H1 (cell line): ENCODE measurements at regions not wholly inside any gene's neighbourhood (a gene's known extent, or its start where the extent isn't known, plus 50 kb on each side); places are given as distances from the start of the nearest gene placed in this dataset.

Experiments used
- CTCF ChIA-PET: fragments of 300-600 bp; sonication (Branson Sonifier 250); formaldehyde crosslinking; loops from one replicate; lab custom pipeline; 2021; ENCODE audit not compliant: partially characterized antibody; lab: Charles Lee
- POLR2A ChIA-PET: fragments of 300-600 bp; sonication (Branson Sonifier 250); formaldehyde crosslinking; loops from one replicate; lab custom pipeline; 2021; ENCODE audit warnings: inconsistent platforms; ENCODE audit not compliant: partially characterized antibody; lab: Charles Lee
- DNase-seq, 2 experiments: peaks; one replicate each; pipeline versions ENCODE4 v3.0.0 to v3.0.0-alpha.2; 2010 to 2022; ENCODE audit warnings: low spot score in 2 of 2, low read depth in 1 of 2, mixed read lengths in 1 of 2
- FAIRE-seq: peaks from 2 replicates; lab custom pipeline; 2011; peaks lifted over from hg19 to GRCh38; lab: Jason Lieb, UNC
- H2AFZ ChIP-seq: 2 replicates; pipeline ENCODE4 v1.8.1; 2012; ENCODE audit warnings: low read length, inconsistent platforms
- H2AK5ac ChIP-seq: 2 replicates; pipeline ENCODE4 v1.6.1; 2013; ENCODE audit warnings: low read depth, low read length
- H2BK120ac ChIP-seq: replicated peaks from 2 replicates; pipeline ENCODE3; 2013; ENCODE audit warnings: low read depth, low read length, inconsistent platforms
- H2BK12ac ChIP-seq: 2 replicates; pipeline ENCODE4 v1.6.1; 2013; ENCODE audit warnings: low read depth, low read length
- H2BK15ac ChIP-seq: 2 replicates; pipeline ENCODE4 v1.6.1; 2013; ENCODE audit warnings: low read length
- H2BK20ac ChIP-seq: 2 replicates; pipeline ENCODE4 v1.6.1; 2013; ENCODE audit warnings: low read length
- H2BK5ac ChIP-seq: 2 replicates; pipeline ENCODE4 v1.6.1; 2013; ENCODE audit warnings: low read depth, low read length
- H3K14ac ChIP-seq: 2 replicates; pipeline ENCODE4 v1.6.1; 2013; ENCODE audit warnings: inconsistent platforms; ENCODE audit not compliant: insufficient read length
- H3K18ac ChIP-seq: 2 replicates; pipeline ENCODE4 v1.6.1; 2013; ENCODE audit warnings: low read length; ENCODE audit errors: extremely low read depth
- H3K23ac ChIP-seq: 2 replicates; pipeline ENCODE4 v1.6.1; 2013; ENCODE audit warnings: inconsistent platforms; ENCODE audit not compliant: insufficient read length
- H3K23me2 ChIP-seq: 2 replicates; pipeline ENCODE4 v1.6.1; 2013; ENCODE audit warnings: low read depth, low read length
- H3K27ac ChIP-seq: 2 replicates; pipeline ENCODE4 v1.6.1; 2011; ENCODE audit warnings: low read depth, low read length, inconsistent platforms
- H3K27me3 ChIP-seq, 4 experiments: replicated peaks in 1 of 4; 1 replicate in 1 of 4; 2 replicates in 3 of 4; pipeline versions ENCODE4 v1.6.1 to v1.8.1; 2011 to 2013; ENCODE audit warnings: low read length in 3 of 4, mild to moderate bottlenecking in 3 of 4, inconsistent platforms in 2 of 4, mixed read lengths in 2 of 4, moderate library complexity in 1 of 4; ENCODE audit not compliant: control insufficient read depth in 3 of 4, insufficient read depth in 3 of 4; ENCODE audit errors: extremely low read depth in 1 of 4
- H3K36me3 ChIP-seq, 4 experiments: 2 replicates each; pipeline versions ENCODE4 v1.6.1 to v1.8.1; 2011 to 2013; ENCODE audit warnings: mild to moderate bottlenecking in 4 of 4, low read length in 3 of 4, moderate library complexity in 2 of 4, control low read depth in 1 of 4, inconsistent platforms in 1 of 4; ENCODE audit not compliant: insufficient read depth in 4 of 4, control insufficient read depth in 2 of 4
- H3K4ac ChIP-seq: replicated peaks from 2 replicates; pipeline ENCODE3; 2013; ENCODE audit warnings: low read length, low read depth, mixed read lengths, inconsistent platforms; ENCODE audit not compliant: insufficient read length
- H3K4me1 ChIP-seq, 4 experiments: replicated peaks in 1 of 4; 1 replicate in 1 of 4; 2 replicates in 3 of 4; pipeline versions ENCODE4 v1.6.1 to v1.8.1; 2011 to 2013; ENCODE audit warnings: low read length in 3 of 4, inconsistent platforms in 2 of 4, mixed read lengths in 1 of 4; ENCODE audit not compliant: insufficient read depth in 4 of 4, control insufficient read depth in 3 of 4
- H3K4me2 ChIP-seq, 2 experiments: 2 replicates each; pipeline versions ENCODE4 v1.6.1 to v1.8.1; 2011 to 2013; ENCODE audit warnings: low read depth in 2 of 2, low read length in 2 of 2, control low read depth in 1 of 2, inconsistent platforms in 1 of 2, mild to moderate bottlenecking in 1 of 2; ENCODE audit not compliant: insufficient read depth in 1 of 2
- H3K4me3 ChIP-seq, 4 experiments: fragments of 200-600, 300-600 bp in 1 of 4; sonication (generic), shearing (Covaris generic), sonication (Bioruptor Twin) in 1 of 4; 2 replicates each; pipeline versions ENCODE4 v1.5.1 to v1.8.1; 2011 to 2016; ENCODE audit warnings: low read length in 4 of 4, low read depth in 3 of 4, control low read depth in 2 of 4, inconsistent platforms in 2 of 4, mild to moderate bottlenecking in 2 of 4, mixed read lengths in 1 of 4, moderate library complexity in 1 of 4; ENCODE audit not compliant: insufficient read depth in 2 of 4; ENCODE audit errors: extremely low read depth in 1 of 4
- H3K56ac ChIP-seq: replicated peaks from 2 replicates; pipeline ENCODE3; 2013; ENCODE audit warnings: low read depth, mild to moderate bottlenecking, mixed read lengths, low read length, inconsistent platforms; ENCODE audit not compliant: insufficient read length
- H3K79me1 ChIP-seq: 2 replicates; pipeline ENCODE4 v1.6.1; 2013; ENCODE audit warnings: low read depth, low read length, control low read depth
- H3K79me2 ChIP-seq, 2 experiments: 2 replicates each; pipeline versions ENCODE4 v1.6.1 to v1.8.1; 2012 to 2013; ENCODE audit warnings: low read length in 2 of 2, mild to moderate bottlenecking in 2 of 2, inconsistent platforms in 1 of 2; ENCODE audit not compliant: insufficient read depth in 2 of 2, control insufficient read depth in 1 of 2
- H3K9ac ChIP-seq, 4 experiments: replicated peaks in 1 of 4; 1 replicate in 1 of 4; 2 replicates in 3 of 4; pipeline versions ENCODE4 v1.6.1 to v1.8.1; 2011 to 2013; ENCODE audit warnings: low read depth in 3 of 4, low read length in 3 of 4, control low read depth in 2 of 4, mild to moderate bottlenecking in 2 of 4, moderate library complexity in 2 of 4, inconsistent platforms in 1 of 4; ENCODE audit errors: extremely low read depth in 1 of 4
- H3K9me3 ChIP-seq, 2 experiments: 2 replicates each; pipeline versions ENCODE4 v1.6.1 to v1.8.1; 2012 to 2013; ENCODE audit warnings: mild to moderate bottlenecking in 2 of 2, moderate library complexity in 2 of 2, control low read depth in 1 of 2, inconsistent platforms in 1 of 2, low read depth in 1 of 2, low read length in 1 of 2, mixed read lengths in 1 of 2; ENCODE audit not compliant: insufficient read depth in 2 of 2
- H4K20me1 ChIP-seq, 2 experiments: replicated peaks in 1 of 2; 2 replicates each; pipeline versions ENCODE3 to v1.8.1; 2011 to 2013; ENCODE audit warnings: inconsistent platforms in 2 of 2, low read length in 2 of 2, mild to moderate bottlenecking in 1 of 2; ENCODE audit not compliant: insufficient read depth in 2 of 2, control insufficient read depth in 1 of 2
- H4K5ac ChIP-seq: 2 replicates; pipeline ENCODE4 v1.6.1; 2013; ENCODE audit warnings: low read length, low read depth, mixed read lengths, inconsistent platforms; ENCODE audit not compliant: insufficient read length
- H4K8ac ChIP-seq: 2 replicates; pipeline ENCODE4 v1.8.0; 2013; ENCODE audit warnings: mild to moderate bottlenecking, moderate library complexity, low read length, inconsistent platforms; ENCODE audit not compliant: insufficient read depth; ENCODE audit errors: extremely low read depth
- H4K91ac ChIP-seq: replicated peaks from 2 replicates; pipeline ENCODE3; 2013; ENCODE audit warnings: low read length, mixed read lengths, inconsistent platforms; ENCODE audit not compliant: insufficient read length
- NRF1 ChIP-seq: IDR thresholded peaks from 2 replicates; pipeline ENCODE4 v1.6.1; 2011; ENCODE audit warnings: mild to moderate bottlenecking, low read depth, low read length, improper control_type of control experiment
- RAD21 ChIP-seq, 2 experiments: IDR thresholded peaks in 1 of 2; conservative IDR thresholded peaks in 1 of 2; 2 replicates each; pipeline ENCODE4 v1.6.1; 2011; ENCODE audit warnings: low read depth in 2 of 2, low read length in 2 of 2, improper control_type of control experiment in 1 of 2, inconsistent platforms in 1 of 2, mild to moderate bottlenecking in 1 of 2, moderate library complexity in 1 of 2
- TBP ChIP-seq: IDR thresholded peaks from 2 replicates; pipeline ENCODE4 v1.6.1; 2011; ENCODE audit warnings: low read depth, low read length, improper control_type of control experiment
- WGBS, 2 experiments: shearing (Covaris generic) in 1 of 2; methylation state at CpG; one replicate each; pipeline versions ENCODE4 v1.1.6 to v1.1.7; 2013 to 2015; ENCODE audit warnings: low lambda C conversion rate in 2 of 2, mixed read lengths in 2 of 2, inconsistent platforms in 1 of 2, low coverage in 1 of 2, missing lambda C conversion rate in 1 of 2; ENCODE audit not compliant: insufficient replicate concordance in 2 of 2, insufficient coverage in 1 of 2, insufficient read length in 1 of 2; ENCODE audit errors: extremely low coverage in 1 of 2, missing lambda C conversion rate in 1 of 2; 5-methylcytosine and 5-hydroxymethylcytosine counted together
- TF ChIP-seq, protein P1 (sequence below), 3 experiments: IDR thresholded peaks; 1 replicate in 2 of 3; 2 replicates in 1 of 3; pipeline versions ENCODE4 v1.5.1 to v1.6.1; 2011; ENCODE audit warnings: low read length in 3 of 3, mild to moderate bottlenecking in 3 of 3, inconsistent platforms in 2 of 3, low read depth in 1 of 3, moderate library complexity in 1 of 3; ENCODE audit not compliant: insufficient read depth in 1 of 3; ENCODE audit errors: control extremely low read depth in 1 of 3
- TF ChIP-seq, protein P2 (sequence below): IDR thresholded peaks from 2 replicates; pipeline ENCODE4 v1.6.1; 2012; ENCODE audit warnings: inconsistent platforms

DNA sequence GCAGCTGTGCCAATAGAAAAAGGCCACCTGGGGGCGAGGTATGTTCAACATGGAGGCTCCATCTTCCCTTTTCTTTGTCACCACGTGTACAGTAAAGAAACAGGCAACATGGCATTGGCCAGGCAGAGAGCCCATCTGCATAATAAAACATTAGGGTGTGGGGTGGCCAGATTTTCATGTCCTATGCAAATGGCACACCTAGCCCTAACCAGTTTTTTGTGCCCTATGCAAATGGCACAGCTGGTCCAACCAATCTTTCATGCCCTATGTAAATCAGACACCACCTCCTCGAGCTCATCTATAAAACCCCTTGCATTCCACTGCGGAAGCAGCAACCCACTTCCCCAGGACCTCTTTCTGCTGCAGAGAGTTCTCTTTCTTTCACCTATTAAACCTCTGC, 149.1 kb upstream of the RGS6 start:
- H3K14ac ChIP-seq, result no peak overlapping the region
- peak; percentile 39 for FAIRE-seq
- H3K79me1 ChIP-seq, result no peaks in the 10 kb centered on the region
- no peak overlapping the region for H3K23ac ChIP-seq
- ChIA-PET CTCF (interaction anchor here (0.6 to 2.4 kb wide), 6 partner anchors 12 to 642 kb away, joined by 3 to 6 read pairs (median 3); no protein-coding TSS in a partner anchor), POLR2A (interaction anchor here (0.9 kb wide), 1 partner anchor 22 kb away, joined by 3 read pairs; no protein-coding TSS in a partner anchor)
- H2AFZ ChIP-seq, result no peak overlapping the region
- no peaks in the 10 kb centered on the region for H3K23me2 ChIP-seq
- no peaks in the 10 kb centered on the region for H4K20me1 ChIP-seq
- 65% methylated on average over 4 of the region's 4 CpGs; no CpG with 5 or more reads in 1 of the 2 experiments for whole genome bisulfite sequencing, 2 experiments
- H2BK15ac ChIP-seq, result no peak overlapping the region
- H3K56ac ChIP-seq, result no peak overlapping the region
- H2BK12ac ChIP-seq, result no peak overlapping the region
- H3K4me1 ChIP-seq, result peaks cover 0 to 4% (median under 1%) of the 10 kb centered on the region in 4 experiments; a peak in 1 of 7 replicates
- no peak overlapping the region for H2BK5ac ChIP-seq
- no peak overlapping the region for H2AK5ac ChIP-seq
- H3K4me3 ChIP-seq, result no peak overlapping the region
- no peaks in the 10 kb centered on the region for H3K36me3 ChIP-seq
- H4K5ac ChIP-seq, result no peak overlapping the region
- H2BK20ac ChIP-seq, result no peak overlapping the region
- DNase-seq, result no peak
- H4K91ac ChIP-seq, result no peak overlapping the region
- no peak overlapping the region for H3K27ac ChIP-seq
- TF ChIP-seq, protein P1, sequence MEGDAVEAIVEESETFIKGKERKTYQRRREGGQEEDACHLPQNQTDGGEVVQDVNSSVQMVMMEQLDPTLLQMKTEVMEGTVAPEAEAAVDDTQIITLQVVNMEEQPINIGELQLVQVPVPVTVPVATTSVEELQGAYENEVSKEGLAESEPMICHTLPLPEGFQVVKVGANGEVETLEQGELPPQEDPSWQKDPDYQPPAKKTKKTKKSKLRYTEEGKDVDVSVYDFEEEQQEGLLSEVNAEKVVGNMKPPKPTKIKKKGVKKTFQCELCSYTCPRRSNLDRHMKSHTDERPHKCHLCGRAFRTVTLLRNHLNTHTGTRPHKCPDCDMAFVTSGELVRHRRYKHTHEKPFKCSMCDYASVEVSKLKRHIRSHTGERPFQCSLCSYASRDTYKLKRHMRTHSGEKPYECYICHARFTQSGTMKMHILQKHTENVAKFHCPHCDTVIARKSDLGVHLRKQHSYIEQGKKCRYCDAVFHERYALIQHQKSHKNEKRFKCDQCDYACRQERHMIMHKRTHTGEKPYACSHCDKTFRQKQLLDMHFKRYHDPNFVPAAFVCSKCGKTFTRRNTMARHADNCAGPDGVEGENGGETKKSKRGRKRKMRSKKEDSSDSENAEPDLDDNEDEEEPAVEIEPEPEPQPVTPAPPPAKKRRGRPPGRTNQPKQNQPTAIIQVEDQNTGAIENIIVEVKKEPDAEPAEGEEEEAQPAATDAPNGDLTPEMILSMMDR (IDR thresholded peaks at IDR 0.05; ENCODE audit: control extremely low read depth in 1 of 3, insufficient read depth in 1 of 3, low read depth in 1 of 3, low read length in 3 of 3), result peak in 1 of 3 experiments; percentile 4; a peak in 1 of 4 replicates
- TF ChIP-seq RAD21 (IDR thresholded peaks at IDR 0.05 in 1 of 2, conservative IDR thresholded peaks at IDR 0.05 in 1 of 2; ENCODE audit: low read depth in 2 of 2, low read length in 2 of 2), result peak; percentile 6 to 30; a peak in 2 of 4 replicates
- peak; percentile 40; the same call in 1 of the 2 replicates for TF ChIP-seq TBP
- no peak for TF ChIP-seq NRF1
- TF ChIP-seq, protein P2, sequence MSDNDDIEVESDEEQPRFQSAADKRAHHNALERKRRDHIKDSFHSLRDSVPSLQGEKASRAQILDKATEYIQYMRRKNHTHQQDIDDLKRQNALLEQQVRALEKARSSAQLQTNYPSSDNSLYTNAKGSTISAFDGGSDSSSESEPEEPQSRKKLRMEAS, result peak; percentile 25; the same call in 1 of the 2 replicates
- H3K79me2 ChIP-seq, result no peaks in the 10 kb centered on the region
- no peaks in the 10 kb centered on the region for H3K27me3 ChIP-seq
- H3K9me3 ChIP-seq, result no peaks in the 10 kb centered on the region
- no peak overlapping the region for H4K8ac ChIP-seq
- H3K18ac ChIP-seq, result no peak overlapping the region
- H3K9ac ChIP-seq, result no peak overlapping the region
- H2BK120ac ChIP-seq, result no peak overlapping the region
- no peak overlapping the region for H3K4me2 ChIP-seq
- H3K4ac ChIP-seq, result no peak overlapping the region
